ENCODE measurements at regions not wholly inside any gene's neighbourhood (a gene's known extent, or its start where the extent isn't known, plus 50 kb on each side); places are given as distances from the start of the nearest gene placed in this dataset.
"Not testable (repeated sequence)": the region's sequence is repeated elsewhere in the genome, so short reads cannot be mapped to it uniquely, and the experiment has no call there.

GRCh38 chrX:79515529-79515928, 148.4 kb upstream of the ITM2A start:
- TF ChIP-seq, protein P1, sequence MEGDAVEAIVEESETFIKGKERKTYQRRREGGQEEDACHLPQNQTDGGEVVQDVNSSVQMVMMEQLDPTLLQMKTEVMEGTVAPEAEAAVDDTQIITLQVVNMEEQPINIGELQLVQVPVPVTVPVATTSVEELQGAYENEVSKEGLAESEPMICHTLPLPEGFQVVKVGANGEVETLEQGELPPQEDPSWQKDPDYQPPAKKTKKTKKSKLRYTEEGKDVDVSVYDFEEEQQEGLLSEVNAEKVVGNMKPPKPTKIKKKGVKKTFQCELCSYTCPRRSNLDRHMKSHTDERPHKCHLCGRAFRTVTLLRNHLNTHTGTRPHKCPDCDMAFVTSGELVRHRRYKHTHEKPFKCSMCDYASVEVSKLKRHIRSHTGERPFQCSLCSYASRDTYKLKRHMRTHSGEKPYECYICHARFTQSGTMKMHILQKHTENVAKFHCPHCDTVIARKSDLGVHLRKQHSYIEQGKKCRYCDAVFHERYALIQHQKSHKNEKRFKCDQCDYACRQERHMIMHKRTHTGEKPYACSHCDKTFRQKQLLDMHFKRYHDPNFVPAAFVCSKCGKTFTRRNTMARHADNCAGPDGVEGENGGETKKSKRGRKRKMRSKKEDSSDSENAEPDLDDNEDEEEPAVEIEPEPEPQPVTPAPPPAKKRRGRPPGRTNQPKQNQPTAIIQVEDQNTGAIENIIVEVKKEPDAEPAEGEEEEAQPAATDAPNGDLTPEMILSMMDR (IDR thresholded peaks at IDR 0.05; ENCODE audit: control insufficient read depth, extremely low read depth, insufficient read depth): no peak
- no peak overlapping the region for H3K4me3 ChIP-seq (ENCODE audit: low read depth, low read length)
- no peak for DNase-seq (ENCODE audit: low read depth)

GRCh38 chrX:79511799-79512198, 144.7 kb upstream of the ITM2A start:
- DNase-seq (ENCODE audit: low read depth): no peak
- no peak overlapping the region for H3K4me3 ChIP-seq (ENCODE audit: low read depth, low read length)
- TF ChIP-seq, protein P1 (IDR thresholded peaks at IDR 0.05; ENCODE audit: control insufficient read depth, extremely low read depth, insufficient read depth): no peak

DNA sequence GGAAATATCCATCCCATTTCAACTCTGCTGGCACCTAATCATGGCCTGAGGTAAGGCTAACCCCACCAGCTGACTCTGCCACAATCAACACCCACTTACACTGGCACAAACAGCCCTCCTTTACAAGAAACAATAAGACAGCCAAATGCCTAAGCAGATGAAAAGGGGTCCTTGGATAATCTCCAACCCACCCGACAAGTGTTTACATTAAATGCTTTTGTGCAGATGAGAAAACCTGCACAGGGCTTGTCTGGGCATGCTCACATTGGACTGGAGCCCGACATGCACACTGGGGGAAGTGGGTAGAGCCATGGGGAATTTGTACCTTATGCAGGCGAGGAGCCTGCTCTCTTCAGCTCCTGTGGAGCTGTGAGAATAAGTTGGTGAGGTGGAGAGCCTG, 138.9 kb upstream of the ITM2A start:
- H3K4me3 ChIP-seq (ENCODE audit: low read depth, low read length): no peak overlapping the region
- no peak for DNase-seq (ENCODE audit: low read depth)
- TF ChIP-seq, protein P1 (IDR thresholded peaks at IDR 0.05; ENCODE audit: control insufficient read depth, extremely low read depth, insufficient read depth): no peak

GRCh38 chrX:79482686-79483085, 115.6 kb upstream of the ITM2A start:
- TF ChIP-seq, protein P1 (IDR thresholded peaks at IDR 0.05; ENCODE audit: control insufficient read depth, extremely low read depth, insufficient read depth): no peak
- DNase-seq (ENCODE audit: low read depth): no peak
- H3K4me3 ChIP-seq (ENCODE audit: low read depth, low read length): no peak overlapping the region

GRCh38 chrX:79477691-79478090, 110.6 kb upstream of the ITM2A start:
- no peak overlapping the region for H3K4me3 ChIP-seq (ENCODE audit: low read depth, low read length)
- TF ChIP-seq, protein P1 (IDR thresholded peaks at IDR 0.05; ENCODE audit: control insufficient read depth, extremely low read depth, insufficient read depth): peak; percentile 42
- no peak for DNase-seq (ENCODE audit: low read depth)

DNA sequence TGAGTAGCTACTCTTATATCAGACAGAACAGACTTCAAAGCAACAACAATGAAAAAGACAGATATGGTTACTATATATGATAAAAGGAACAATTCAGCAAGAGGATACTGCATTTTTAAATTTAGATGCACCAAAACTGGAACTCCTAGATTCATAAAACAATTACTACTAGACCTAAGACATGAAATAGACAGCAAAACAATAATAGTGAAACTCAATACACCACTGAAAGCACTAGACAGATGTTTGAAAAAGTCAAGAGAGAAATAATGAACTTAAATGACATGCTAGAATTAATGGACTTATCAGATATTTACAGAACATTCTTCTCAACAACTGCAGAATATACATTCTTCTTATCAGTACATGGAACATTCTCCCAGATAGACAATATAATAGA, 99.5 kb upstream of the ITM2A start:
- H3K4me3 ChIP-seq (ENCODE audit: low read depth, low read length): no peak overlapping the region
- TF ChIP-seq, protein P1 (IDR thresholded peaks at IDR 0.05; ENCODE audit: control insufficient read depth, extremely low read depth, insufficient read depth): no peak
- no peak for DNase-seq (ENCODE audit: low read depth)

DNA sequence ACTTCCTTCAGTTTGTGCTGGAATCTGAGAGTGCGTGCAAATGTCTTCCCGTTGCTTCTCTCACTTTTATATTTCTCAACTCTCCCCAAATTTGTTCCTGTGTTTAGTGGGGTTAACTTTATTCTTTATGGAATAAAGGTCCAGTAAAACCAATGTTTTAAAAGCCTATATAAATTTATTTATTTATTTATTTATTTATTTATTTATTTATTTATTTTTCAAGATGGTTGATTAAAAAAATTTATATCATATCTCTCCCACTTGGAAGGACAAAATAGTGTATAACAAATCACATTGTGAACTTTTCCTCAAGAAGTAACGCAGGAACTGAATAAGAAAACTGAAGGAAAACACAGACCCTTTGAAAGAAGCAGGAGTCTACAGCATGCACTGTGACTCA, 95.3 kb upstream of the ITM2A start:
- DNase-seq (ENCODE audit: low read depth): no peak
- TF ChIP-seq, protein P1 (IDR thresholded peaks at IDR 0.05; ENCODE audit: control insufficient read depth, extremely low read depth, insufficient read depth): no peak
- H3K4me3 ChIP-seq (ENCODE audit: low read depth, low read length): no peak overlapping the region

- not testable (repeated sequence) for DNase-seq (ENCODE audit: low read depth); H3K4me3 ChIP-seq (ENCODE audit: low read depth, low read length)
These were observed 89.5 kb upstream of the ITM2A start for GRCh38 chrX:79456593-79456992.

Data from LNCaP clone FGC (cell line).